Activated T-cell treated with anti-CD3 and anti-CD28 coated beads for 1 hour (primary cell): ENCODE measurements at regions not wholly inside any gene's neighbourhood (a gene's known extent, or its start where the extent isn't known, plus 50 kb on each side); places are given as distances from the start of the nearest gene placed in this dataset.
A peak's percentile ranks its signal among the peaks of the same experiment; 100 is the strongest.

Experiments
- DNase-seq: peaks from one replicate; pipeline ENCODE4 v3.0.0-alpha.2; 2020; ENCODE audit warnings: low read depth

DNA sequence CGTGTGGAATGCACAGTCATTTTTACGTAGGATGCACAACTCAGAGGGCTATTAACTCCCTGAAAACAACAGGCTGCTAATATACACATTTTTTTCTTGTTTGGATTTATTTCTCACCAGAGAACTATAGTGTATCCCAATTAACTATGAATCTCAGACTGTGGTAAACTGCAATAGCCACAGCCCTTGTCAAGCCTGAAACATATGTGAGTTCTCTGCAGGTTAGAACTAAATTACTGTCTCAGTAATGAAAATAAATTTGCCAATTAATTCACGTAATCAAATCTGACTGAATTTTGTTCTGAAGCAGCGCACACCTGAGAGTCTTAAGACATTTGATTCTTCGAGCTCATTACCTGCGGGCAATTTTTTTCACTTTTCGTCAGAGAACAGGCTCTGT, 318.6 kb downstream of the PMP22 start:
- no peak for DNase-seq

DNA sequence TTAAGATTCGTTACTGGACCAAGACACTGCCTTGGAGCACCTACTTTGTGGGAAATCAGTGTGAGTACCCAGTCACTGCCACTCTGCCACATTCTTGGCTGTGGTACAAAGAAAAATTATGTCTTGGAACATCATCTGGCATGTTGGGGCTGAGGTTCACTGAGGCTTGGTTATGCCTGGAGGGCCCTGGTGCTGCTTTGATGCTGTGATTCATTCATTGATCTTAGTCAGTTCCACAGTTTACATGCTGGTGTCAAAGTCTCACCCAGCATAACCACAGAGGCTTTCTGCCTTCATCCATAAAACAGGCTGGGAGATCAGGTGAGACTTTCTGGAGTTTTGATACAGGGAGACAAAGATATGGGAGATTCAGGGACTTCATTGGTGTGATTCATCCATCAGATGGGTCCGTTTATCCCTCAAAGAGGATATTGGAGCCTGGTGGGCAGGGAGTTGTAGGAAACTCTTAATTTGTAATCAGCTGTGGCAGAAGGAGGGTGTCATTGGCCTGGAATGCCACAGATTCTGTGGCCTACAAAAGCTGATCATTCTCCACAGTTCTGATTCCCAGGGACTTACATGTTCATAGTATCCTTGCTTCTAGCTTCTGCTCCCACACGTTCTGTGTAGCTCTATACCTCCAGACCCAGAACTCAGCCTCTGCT, 322.5 kb downstream of the PMP22 start:
- no peak for DNase-seq

DNA sequence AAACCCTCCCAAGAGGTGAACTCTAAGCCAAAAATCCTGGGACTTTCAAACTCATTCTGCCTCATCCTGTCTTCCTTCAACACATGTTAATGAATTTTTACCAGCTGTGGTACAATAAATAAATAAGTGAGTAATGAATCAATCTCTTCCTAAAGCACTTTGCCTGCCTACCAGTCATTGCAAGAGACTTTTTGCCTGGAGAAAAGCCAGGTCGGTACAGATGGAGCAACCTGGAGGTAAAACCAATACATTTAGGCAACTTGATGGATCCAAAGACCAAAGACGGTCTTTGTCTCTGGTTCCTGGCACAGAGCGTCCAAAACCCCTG, 324.2 kb downstream of the PMP22 start:
- DNase-seq = no peak

DNA sequence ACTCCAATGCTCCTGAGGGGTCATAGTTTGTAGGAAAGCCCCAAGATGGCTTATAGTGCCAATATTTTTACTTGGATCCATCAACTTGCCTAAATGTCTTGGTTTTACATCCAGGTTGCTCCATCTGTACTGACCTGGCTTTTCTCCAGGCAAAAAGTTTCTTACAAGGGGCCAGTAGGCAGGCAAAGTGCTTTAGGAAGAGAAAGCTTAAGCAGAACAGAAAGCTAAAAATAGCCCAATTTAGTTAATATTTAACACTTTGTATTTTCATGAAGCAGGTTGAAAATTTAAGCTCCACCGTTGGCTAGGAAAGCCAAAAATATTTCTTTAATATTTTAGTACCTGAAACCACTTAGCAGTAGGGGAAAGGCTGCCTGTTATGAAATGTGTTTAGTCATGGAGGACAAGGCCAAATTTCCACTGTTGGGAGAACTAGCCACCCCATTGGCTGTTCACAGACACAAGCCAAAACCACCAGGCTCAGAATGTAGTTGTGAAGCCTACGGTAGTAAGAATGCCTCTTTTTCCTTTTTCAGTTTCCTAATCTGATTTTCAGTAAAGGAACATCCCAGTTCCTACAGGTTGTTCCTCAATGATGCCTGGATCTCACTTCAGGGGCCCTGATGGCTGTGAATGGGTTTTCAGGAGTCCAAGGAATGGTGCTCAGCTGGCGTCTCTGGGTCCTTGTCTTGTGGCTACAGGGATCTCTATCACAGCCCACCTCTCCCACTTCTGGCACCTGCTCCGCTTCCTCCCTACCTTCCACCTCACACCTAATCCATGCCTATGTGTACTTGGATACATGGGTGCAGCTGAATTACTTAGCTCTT, 324.8 kb downstream of the PMP22 start:
- no peak for DNase-seq

DNA sequence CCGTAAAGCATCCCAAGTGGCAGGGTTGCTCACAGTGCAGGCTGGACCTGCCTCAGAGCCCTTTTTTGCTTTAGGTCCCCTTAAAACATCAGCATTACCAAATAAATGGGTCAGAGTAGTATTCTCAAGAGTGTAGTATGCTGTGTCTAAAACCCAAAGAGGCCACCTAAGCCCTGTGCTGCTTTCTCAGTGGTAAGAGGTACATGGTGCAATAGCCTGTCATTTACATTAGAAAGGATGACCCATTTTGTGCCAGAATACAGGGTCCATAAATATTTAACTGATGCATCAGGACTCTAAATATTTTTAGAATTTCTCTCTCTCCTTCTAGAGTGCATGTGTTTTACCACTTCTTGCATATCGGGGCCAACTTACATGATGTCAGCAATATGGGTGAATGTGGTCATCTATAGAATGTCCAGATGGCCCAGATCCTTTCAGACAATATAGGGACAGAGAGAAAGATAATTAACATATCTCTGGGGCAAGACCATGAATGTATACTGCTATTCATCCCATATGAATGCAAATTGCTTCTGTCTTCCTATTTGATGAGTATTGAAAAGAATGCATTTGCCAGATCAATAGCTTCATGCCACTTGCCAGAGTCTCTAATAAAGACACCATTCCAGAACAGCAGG, 329.2 kb downstream of the PMP22 start:
- no peak for DNase-seq

DNA sequence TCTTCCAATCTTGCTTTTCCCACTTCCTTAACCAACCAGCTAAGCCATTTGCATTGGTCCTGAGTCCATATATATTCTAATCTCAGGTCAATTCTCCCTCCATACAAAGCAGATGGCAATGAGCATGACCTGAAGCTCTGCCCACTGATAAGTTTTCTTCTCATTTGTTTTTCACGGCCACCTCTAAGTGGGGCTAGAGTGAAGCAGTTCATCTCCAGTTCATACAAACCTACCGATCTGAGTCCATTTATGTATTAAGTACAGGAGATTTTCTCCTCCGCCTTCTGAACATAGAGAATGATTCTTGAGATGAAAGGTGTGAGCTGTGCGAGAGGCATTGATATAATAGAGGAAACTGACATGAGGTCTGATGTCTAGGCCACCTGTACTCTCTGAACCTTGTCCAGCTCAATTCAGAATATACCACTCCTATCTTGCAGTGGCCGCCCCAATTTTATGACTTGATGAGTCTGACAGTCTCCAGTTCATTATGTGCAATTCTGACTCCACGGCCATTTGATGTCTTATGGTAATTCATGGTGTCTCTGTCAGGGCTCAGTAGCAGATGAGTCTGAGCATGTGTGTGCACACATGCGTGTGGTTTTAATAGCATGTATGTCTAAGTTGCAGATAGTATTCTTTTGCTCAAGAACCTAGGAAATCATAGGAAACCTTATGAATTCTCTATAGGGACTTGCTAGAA, 329.8 kb downstream of the PMP22 start:
- no peak for DNase-seq

DNA sequence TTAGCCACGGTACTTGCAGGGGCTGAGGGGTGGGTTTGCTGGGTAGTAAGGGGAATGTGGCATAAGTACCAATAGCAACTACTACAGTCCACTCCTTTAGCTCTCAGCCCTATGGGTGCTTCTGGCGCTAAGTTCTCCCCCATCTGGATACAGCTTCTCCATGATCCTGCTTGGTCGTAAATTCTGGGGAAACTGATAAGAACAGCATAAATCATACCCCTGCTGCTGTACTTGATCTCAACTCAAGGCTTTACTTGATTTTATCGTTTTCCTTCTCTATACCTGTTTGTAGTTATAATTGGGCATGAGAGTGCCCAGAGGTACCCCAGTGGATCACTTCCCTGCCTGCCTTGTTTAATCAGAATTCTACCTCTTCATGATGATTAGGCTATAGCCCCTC, 331.4 kb downstream of the PMP22 start:
- DNase-seq = no peak

DNA sequence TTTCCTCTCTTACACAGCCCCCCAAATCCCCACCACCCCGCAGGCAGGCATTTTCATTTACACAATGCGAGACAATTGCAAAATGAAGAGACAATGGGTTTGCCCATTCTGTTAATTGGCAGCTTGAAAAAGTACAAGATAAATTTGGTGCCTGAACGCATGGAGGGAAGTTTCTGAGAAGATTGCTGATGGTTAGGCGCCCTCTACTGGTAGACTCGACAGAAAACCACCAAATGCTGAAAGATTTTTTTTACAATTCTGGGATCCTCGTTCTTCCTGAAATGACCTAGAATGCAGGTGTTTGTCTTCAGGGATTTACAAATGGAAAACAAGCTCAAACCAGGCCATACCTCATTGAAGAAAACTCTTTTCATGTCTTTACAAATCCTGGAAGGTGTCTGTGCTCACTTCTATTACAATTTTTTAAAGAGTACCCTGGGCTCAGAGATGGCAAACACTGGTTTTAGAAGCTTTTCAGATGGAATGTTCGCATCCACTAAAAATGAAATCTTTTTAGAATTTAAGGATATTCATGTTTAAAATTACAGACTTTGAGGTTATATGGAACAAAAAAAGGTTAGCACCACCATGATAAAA, 338.5 kb downstream of the PMP22 start:
- DNase-seq = peak; percentile 43

DNA sequence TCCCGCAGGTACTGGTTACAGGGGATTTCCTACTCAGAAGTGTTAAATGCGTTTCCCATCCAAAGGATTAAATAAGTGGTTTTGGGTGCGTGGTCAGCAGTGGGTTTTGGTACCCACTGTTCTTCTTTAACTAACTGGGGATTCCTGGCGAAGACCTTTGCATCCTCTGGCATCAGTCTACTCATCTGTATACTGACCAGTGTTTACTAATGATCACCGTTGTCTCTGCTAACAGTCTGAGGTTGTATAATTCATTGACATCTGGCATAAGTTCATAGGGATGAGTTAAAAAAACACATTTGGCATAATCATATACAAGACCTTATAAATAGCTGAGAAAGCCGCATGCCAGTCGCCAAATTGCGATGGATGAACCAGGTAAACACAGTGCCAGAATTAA, 339.1 kb downstream of the PMP22 start:
- no peak for DNase-seq

DNA sequence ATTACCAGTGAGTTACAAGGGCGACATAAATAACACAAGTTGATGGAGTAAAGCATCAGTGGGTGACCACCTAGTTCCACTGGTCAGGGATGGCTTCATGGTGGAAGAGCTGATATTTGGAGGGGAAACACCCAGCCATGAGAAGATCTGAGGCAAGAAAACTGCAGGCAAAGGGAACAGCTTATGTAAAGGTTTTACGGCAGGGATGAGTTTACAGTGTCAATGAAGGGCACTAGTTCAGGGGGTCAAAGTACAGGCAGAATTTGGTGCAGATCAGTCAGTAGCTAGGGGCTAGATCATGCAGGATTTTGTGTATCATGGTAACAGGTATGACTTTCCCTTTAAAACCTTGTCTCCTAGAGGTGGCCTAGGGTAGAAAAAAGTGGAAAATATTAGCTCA, 339.6 kb downstream of the PMP22 start:
- no peak for DNase-seq

DNA sequence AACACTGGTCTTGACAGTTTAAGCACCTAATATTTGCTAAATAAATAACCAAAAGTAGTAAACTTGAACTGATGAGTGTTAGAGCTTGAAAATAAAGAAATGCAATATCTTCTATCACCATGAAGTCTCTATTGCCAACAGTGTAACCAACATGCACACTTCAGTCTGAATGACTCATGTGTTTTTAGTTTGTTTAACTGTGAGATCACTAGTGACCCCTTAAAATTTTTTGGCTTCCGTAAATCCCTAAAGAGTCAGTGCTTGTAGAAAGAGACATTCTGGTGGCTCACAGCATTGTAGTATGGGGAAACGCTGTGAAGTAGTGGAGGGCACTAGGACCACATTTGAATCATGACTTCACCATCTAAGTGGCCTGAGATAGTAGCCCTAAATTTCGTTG, 341.1 kb downstream of the PMP22 start:
- no peak for DNase-seq

DNA sequence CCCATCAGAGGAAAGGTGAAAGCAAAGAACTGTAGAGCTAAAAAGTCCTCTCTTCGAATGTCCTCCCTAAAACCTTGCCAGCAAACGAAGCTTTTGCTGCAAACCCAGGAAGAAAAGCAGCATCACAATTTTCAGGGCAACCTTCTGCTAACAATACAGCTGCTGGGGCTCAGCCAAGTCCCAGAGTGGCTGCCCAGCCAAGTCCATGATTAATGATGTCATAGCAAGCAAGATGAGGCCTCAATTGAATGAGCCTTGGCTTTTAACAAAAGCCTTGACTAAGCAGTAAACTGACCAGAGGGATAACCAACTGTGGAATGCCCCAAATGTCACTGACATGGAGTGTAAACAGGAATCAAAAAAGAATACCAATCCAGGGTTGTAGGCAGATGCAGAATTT, 342.7 kb downstream of the PMP22 start:
- DNase-seq = no peak

DNA sequence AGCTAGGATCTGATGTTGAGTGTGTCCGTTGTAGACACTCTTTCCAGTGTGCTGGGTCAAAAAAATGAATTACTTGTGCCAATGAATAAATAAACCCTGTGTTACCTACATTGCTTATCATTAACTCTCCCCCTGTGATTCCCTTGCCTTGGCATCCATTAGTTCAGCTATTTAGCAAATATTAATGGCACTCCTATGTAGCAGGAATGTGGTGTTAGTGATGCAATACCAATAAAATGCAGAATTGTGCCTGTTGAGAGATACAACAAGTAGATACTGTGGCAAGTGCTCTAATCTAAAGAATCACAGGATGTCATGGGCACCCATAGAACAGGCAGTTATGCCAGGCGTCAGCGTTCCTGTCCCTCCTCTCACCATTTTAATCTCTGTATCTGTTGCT, 343.2 kb downstream of the PMP22 start:
- DNase-seq = no peak

DNA sequence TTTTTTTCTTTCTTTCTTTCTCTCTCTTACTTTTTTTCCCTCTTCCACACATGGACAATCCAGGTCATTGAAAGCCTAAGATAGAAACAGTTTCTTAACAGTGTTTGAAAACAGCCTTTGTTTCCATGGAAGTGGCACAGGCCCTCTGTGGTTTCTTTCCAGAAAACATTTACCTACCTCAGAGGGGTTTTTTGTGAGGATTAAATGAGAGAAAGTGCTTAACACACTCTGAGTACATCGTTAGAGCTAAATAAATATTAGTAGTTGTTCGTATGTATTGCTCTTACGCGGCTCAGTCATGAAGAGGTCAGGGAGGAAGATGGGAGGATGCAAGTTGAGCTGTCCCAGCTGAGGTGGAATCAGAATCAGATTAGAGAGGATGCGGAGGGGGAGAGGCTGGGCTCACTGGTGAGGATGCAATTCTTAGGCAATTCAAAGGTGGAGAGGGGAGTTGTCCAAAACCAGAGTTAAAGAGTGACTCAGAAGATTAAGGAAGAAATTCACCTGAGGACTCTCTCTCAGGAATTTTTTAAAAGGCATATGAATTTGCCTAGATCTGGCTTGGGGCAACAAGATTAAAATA, 345.4 kb downstream of the PMP22 start:
- no peak for DNase-seq

DNA sequence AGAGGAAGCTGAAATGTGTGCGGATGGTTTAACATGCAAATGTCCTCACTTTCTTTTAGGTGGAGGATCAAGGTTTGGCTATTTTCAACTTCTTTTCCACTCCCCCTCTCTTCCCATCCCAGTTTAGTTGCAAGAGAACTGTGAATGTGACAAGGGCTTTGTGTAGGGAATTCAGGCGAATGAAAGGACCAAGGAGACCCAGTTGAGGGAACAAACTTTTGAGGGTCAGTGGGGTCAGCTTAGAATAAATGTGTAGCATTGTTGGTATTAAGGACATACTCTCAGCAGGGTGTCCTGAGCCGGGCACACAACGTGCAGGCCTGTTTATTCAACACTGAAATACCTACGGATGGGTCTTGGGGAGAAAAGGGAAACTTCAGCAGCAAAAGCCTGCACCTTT, 346.0 kb downstream of the PMP22 start:
- no peak for DNase-seq

DNA sequence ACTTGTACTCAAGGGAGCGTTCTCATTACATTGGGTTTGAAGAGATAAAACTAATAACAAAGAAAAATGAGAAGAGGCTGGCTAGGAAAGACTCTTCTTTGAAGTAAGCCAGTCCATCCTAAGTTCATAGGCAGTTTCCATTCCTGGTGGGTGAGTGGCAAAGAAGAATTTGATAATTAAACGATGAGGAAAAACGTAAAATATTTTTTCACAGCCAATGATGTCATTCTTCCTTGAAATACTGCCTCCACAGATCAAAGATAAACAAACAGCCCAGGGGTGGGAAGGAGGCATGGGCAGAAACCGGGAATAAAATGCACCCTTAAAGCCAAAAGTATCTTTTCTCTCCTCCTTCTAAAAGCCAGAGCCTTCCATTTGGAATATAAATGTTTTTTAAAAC, 346.6 kb downstream of the PMP22 start:
- DNase-seq = no peak

DNA sequence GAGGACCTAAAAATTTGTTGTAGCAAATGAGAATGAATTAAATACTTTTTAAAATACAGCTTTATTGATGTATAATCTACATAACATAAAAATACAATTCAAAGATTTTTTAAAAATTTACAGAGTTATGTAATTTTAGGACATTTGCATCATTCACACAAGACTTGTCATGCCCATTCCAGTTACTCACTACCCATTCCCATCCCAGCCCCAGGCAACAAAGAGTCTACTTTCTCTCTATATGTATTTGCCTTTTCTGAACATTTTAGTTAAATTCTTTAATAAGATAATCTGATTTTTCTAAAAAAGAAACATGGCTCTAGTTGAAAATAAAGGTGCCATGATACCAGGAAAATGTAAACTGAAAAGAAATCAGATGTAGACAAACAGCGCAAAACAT, 354.2 kb downstream of the PMP22 start:
- no peak for DNase-seq

DNA sequence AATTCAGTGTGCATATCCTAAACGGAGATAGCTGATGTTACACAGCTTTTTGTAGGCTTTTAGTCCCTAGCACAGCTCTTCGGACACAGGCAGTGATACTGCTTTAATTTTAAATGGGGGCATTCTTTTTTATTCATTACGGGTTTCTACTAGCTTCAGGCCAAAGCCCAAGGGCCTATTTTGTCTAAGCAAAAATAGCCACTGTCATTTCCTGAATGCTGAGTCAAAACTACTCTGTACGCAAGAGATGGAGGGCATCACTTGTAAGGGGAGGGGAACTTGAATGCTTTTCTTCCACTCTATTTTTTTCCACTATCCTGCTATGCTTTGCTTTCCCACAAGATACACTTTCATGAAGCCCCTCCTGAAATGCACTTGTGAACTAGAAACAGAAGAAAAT, 360.7 kb downstream of the PMP22 start:
- DNase-seq = no peak

DNA sequence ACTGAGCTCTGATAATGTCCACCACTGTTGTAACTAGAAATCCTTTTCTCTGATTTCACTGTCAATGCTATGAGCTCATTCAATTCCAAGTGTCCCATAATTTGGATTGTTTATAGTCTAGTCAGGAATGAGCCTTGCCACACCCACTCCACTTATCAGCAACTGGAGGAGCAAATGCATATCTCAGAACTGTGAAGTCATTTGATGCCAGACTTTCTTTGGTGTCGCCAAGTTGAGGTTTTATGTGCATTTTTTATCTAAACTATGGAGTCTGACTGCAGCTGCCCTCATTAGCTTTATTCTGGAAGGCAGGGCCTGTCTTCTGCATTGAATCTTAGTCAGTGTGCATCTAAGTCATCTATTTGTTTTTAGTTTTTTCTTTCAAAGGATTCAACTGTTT, 361.3 kb downstream of the PMP22 start:
- no peak for DNase-seq

DNA sequence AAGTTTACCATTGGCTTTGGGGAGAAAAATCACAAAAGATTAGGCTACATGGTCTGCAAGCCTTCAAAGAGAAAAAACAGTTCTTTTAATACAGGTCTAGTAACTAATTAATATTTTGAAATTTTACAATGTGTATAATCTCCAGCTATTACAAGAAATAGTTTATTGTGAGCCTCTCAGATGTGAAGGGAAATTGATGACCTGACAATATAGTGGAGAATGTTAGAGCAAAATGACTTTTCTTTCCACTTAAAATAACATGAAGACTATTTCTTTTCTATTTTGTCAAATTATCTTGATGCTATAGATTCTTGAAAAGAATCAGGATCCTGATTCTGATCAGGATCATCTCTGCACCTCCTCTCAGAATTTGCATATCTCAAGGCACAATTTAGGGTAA, 362.3 kb downstream of the PMP22 start:
- DNase-seq = no peak

DNA sequence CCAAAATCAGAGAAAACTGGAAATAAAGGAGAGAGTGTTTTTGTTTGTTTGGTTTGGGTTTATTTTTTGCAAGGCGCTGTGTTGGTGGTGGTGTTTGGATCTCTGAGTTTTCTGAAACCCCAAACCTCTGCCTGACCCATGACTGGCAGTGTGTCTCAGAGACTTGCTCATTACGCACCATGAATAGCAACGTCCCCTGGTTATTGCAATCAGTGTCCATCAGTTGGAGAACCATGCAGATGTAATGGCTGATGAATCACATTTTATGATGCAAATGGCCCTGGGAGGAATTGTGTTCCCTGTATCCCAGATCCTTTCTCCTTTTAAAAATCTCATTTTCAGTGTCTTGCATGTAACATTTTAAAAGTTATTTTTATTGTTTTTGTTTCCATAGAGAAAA, 362.8 kb downstream of the PMP22 start:
- no peak for DNase-seq

DNA sequence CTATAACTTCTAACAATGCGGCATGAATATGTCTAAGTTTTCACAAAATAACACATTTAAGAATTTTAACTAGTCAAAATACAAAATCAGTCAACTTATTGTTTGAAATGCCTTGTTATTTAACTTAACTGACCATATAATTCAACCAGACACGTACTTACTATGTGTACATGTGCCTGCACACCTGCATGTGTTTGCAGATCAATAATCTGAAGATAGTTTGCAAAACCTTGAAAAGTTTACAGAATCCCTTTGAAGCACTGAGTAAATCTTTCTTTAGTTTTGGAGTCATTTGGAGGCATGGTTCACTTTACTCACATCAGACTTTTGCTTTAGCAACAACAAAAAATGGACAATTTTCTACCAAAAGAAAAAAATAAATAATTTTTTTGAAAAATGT, 363.8 kb downstream of the PMP22 start:
- DNase-seq = no peak
